SK-N-SH treated with all-trans-retinoic acid at 6 μM for 48 hours (cell line): ENCODE measurements at regions not wholly inside any gene's neighbourhood (a gene's known extent, or its start where the extent isn't known, plus 50 kb on each side); places are given as distances from the start of the nearest gene placed in this dataset.

ENCODE experiments used
- ATAC-seq: fragments of 200-7000 bp; cut with Tn5 transposase; 3 replicates; pipeline ENCODE4 v1.9.1; 2020; ENCODE audit warnings: mild to moderate bottlenecking, moderate library complexity
- ARNTL ChIP-seq: fragments of 450-650 bp; formaldehyde crosslinking; IDR thresholded peaks from 2 replicates; pipeline ENCODE4 v1.5.0; 2020; ENCODE audit warnings: low read depth, mild to moderate bottlenecking, moderate library complexity, borderline replicate concordance
- BACH2 ChIP-seq: fragments of 250-450 bp; sonication (Bioruptor Pico); IDR thresholded peaks from 2 replicates; pipeline ENCODE4 v1.9.0; 2021; ENCODE audit warnings: mild to moderate bottlenecking, borderline replicate concordance
- CREB5 ChIP-seq: fragments of 250-450 bp; sonication (Bioruptor Pico); IDR thresholded peaks from 2 replicates; pipeline ENCODE4 v1.5.1; 2020; ENCODE audit warnings: low read depth, mild to moderate bottlenecking, moderate library complexity
- CSDC2 ChIP-seq: fragments of 250-450 bp; sonication (Bioruptor Pico); IDR thresholded peaks from 2 replicates; pipeline ENCODE4 v1.5.0; 2020; ENCODE audit warnings: mild to moderate bottlenecking, moderate library complexity
- CSRNP3 ChIP-seq: fragments of 250-450 bp; sonication (Bioruptor Pico); IDR thresholded peaks from 2 replicates; pipeline ENCODE4 v1.5.1; 2021; ENCODE audit warnings: mild to moderate bottlenecking, moderate library complexity
- ESRRG ChIP-seq: fragments of 250-450 bp; sonication (Bioruptor Pico); IDR thresholded peaks from 2 replicates; pipeline ENCODE4 v1.6.1; 2021; ENCODE audit warnings: mild to moderate bottlenecking
- GLIS3 ChIP-seq: fragments of 250-450 bp; sonication (Bioruptor Pico); IDR thresholded peaks from 2 replicates; pipeline ENCODE4 v1.5.0; 2020; ENCODE audit warnings: mild to moderate bottlenecking, moderate library complexity
- OSR1 ChIP-seq: fragments of 250-450 bp; sonication (Bioruptor Pico); IDR thresholded peaks from 2 replicates; pipeline ENCODE4 v1.8.0; 2022; ENCODE audit warnings: moderate library complexity, mild to moderate bottlenecking, inconsistent platforms
- POU6F1 ChIP-seq: fragments of 250-450 bp; sonication (Bioruptor Pico); IDR thresholded peaks from 2 replicates; pipeline ENCODE4 v1.8.0; 2021; ENCODE audit warnings: low read depth, mild to moderate bottlenecking, moderate library complexity, borderline replicate concordance
- PPARA ChIP-seq: fragments of 250-450 bp; sonication (Bioruptor Pico); IDR thresholded peaks from 2 replicates; pipeline ENCODE4 v1.5.0; 2020; ENCODE audit warnings: mild to moderate bottlenecking, borderline replicate concordance
- RARB ChIP-seq: fragments of 250-450 bp; sonication (Bioruptor Pico); IDR thresholded peaks from 2 replicates; pipeline ENCODE4 v1.8.0; 2021; ENCODE audit warnings: mild to moderate bottlenecking, moderate library complexity
- SNAI2 ChIP-seq: fragments of 250-450 bp; sonication (Bioruptor Pico); IDR thresholded peaks from 2 replicates; pipeline ENCODE4 v1.5.0; 2020; ENCODE audit warnings: mild to moderate bottlenecking, moderate library complexity
- TCF4 ChIP-seq: fragments of 250-450 bp; sonication (Bioruptor Pico); IDR thresholded peaks from 2 replicates; pipeline ENCODE4 v1.8.0; 2021; ENCODE audit warnings: mild to moderate bottlenecking, moderate library complexity, borderline replicate concordance
- TOX ChIP-seq: fragments of 250-450 bp; sonication (Bioruptor Pico); IDR thresholded peaks from 2 replicates; pipeline ENCODE4 v1.8.0; 2021; ENCODE audit warnings: mild to moderate bottlenecking, moderate library complexity, borderline replicate concordance
- TSHZ2 ChIP-seq: fragments of 250-450 bp; sonication (Bioruptor Pico); IDR thresholded peaks from 2 replicates; pipeline ENCODE4 v1.5.0; 2020; ENCODE audit warnings: mild to moderate bottlenecking, moderate library complexity
- ZC3H10 ChIP-seq: fragments of 250-450 bp; sonication (Bioruptor Pico); IDR thresholded peaks from 2 replicates; pipeline ENCODE4 v1.5.1; 2021; ENCODE audit warnings: mild to moderate bottlenecking, moderate library complexity
- ZFP3 ChIP-seq: fragments of 250-450 bp; sonication (Bioruptor Pico); IDR thresholded peaks from 2 replicates; pipeline ENCODE4 v1.5.0; 2020; ENCODE audit warnings: mild to moderate bottlenecking, moderate library complexity
- ZFP30 ChIP-seq: fragments of 450-650 bp; formaldehyde crosslinking; IDR thresholded peaks from 2 replicates; pipeline ENCODE4 v1.5.0; 2022; ENCODE audit warnings: mild to moderate bottlenecking, moderate library complexity
- ZNF565 ChIP-seq: fragments of 450-650 bp; formaldehyde crosslinking; conservative IDR thresholded peaks from 2 replicates; pipeline ENCODE4 v1.5.0; 2020; ENCODE audit warnings: low read depth, mild to moderate bottlenecking, moderate library complexity
- ZNF70 ChIP-seq: fragments of 450-650 bp; formaldehyde crosslinking; IDR thresholded peaks from 2 replicates; pipeline ENCODE4 v1.5.0; 2020; ENCODE audit warnings: mild to moderate bottlenecking, moderate library complexity
- ZNF8 ChIP-seq: fragments of 450-650 bp; formaldehyde crosslinking; IDR thresholded peaks from 2 replicates; pipeline ENCODE4 v1.5.0; 2020; ENCODE audit warnings: mild to moderate bottlenecking, moderate library complexity

- no peak for TF ChIP-seq CSRNP3
Observed at GRCh38 chr6:9614778-9615177, 800.1 kb downstream of the TFAP2A start (continued).

- TF ChIP-seq CSDC2 (CRISPR knock-in tag), result no peak
- no peak for TF ChIP-seq OSR1 (CRISPR knock-in tag)
- TF ChIP-seq BACH2 (CRISPR knock-in tag), result no peak
- TF ChIP-seq ZNF565 (CRISPR knock-in tag), result no peak
- no peak for TF ChIP-seq RARB (CRISPR knock-in tag)
- no peak for TF ChIP-seq ZNF8 (CRISPR knock-in tag)
- no peak for TF ChIP-seq SNAI2 (CRISPR knock-in tag)
- TF ChIP-seq TSHZ2 (CRISPR knock-in tag), result no peak
- TF ChIP-seq CSRNP3, result no peak
- TF ChIP-seq POU6F1 (CRISPR knock-in tag), result no peak
- TF ChIP-seq CREB5 (CRISPR knock-in tag), result no peak
- no peak for TF ChIP-seq ZNF70
- no peak for TF ChIP-seq ZC3H10 (CRISPR knock-in tag)
- TF ChIP-seq GLIS3 (CRISPR knock-in tag), result no peak
- TF ChIP-seq TCF4 (CRISPR knock-in tag), result no peak
- no peak for ATAC-seq
Observed at GRCh38 chr6:9612489-9612888, 802.4 kb downstream of the TFAP2A start.

- TF ChIP-seq BACH2 (CRISPR knock-in tag) (no peak), TOX (CRISPR knock-in tag) (no peak), ZC3H10 (CRISPR knock-in tag) (no peak), ZFP3 (CRISPR knock-in tag) (no peak), ZNF565 (CRISPR knock-in tag) (no peak), ARNTL (CRISPR knock-in tag) (no peak), CREB5 (CRISPR knock-in tag) (no peak), TCF4 (CRISPR knock-in tag) (no peak), CSDC2 (CRISPR knock-in tag) (no peak), ZNF70 (no peak), ESRRG (CRISPR knock-in tag) (no peak), OSR1 (CRISPR knock-in tag) (no peak), GLIS3 (CRISPR knock-in tag) (no peak), TSHZ2 (CRISPR knock-in tag) (no peak), RARB (CRISPR knock-in tag) (no peak), ZFP30 (CRISPR knock-in tag) (no peak), PPARA (CRISPR knock-in tag) (no peak)
- ATAC-seq, result no peak
Observed at GRCh38 chr6:9610620-9611415, 804.1 kb downstream of the TFAP2A start.
